ENCODE measurements at regions not wholly inside any gene's neighbourhood (a gene's known extent, or its start where the extent isn't known, plus 50 kb on each side); places are given as distances from the start of the nearest gene placed in this dataset.

- Histone ChIP-seq H3K9me3 (ENCODE audit: control insufficient read depth, insufficient read depth, low read depth, low read length) (peaks cover 6% of the 10 kb centered on the region; the same call in 1 of the 2 replicates), H3K36me3 (ENCODE audit: control insufficient read depth, insufficient read depth, low read length) (no peaks in the 10 kb centered on the region), H3K4me3 (ENCODE audit: low read depth, low read length) (no peak overlapping the region), H3K4me1 (ENCODE audit: control insufficient read depth, insufficient read depth, low read length) (peaks cover 9% of the 10 kb centered on the region; the same call in 1 of the 2 replicates), H3K27me3 (ENCODE audit: control insufficient read depth, insufficient read depth, low read length) (no peaks in the 10 kb centered on the region), H3K9ac (ENCODE audit: low read length) (no peak overlapping the region), H3K27ac (ENCODE audit: low read depth, low read length) (no peak overlapping the region)
These were observed 194.9 kb upstream of the RMST start for GRCh38 chr12:97267594-97268202.

GRCh38 chr12:97272471-97272870 is 190.1 kb upstream of the RMST start:
- Histone ChIP-seq H3K9me3 (ENCODE audit: control insufficient read depth, insufficient read depth, low read depth, low read length) (peaks cover 6% of the 10 kb centered on the region; the same call in 1 of the 2 replicates), H3K27me3 (ENCODE audit: control insufficient read depth, insufficient read depth, low read length) (no peaks in the 10 kb centered on the region), H3K9ac (ENCODE audit: low read length) (no peak overlapping the region), H3K27ac (ENCODE audit: low read depth, low read length) (no peak overlapping the region), H3K36me3 (ENCODE audit: control insufficient read depth, insufficient read depth, low read length) (no peaks in the 10 kb centered on the region), H3K4me3 (ENCODE audit: low read depth, low read length) (no peak overlapping the region), H3K4me1 (ENCODE audit: control insufficient read depth, insufficient read depth, low read length) (peaks cover 32% of the 10 kb centered on the region)

GRCh38 chr12:97274386-97274785 is 188.2 kb upstream of the RMST start:
- H3K27me3 ChIP-seq (ENCODE audit: control insufficient read depth, insufficient read depth, low read length) = no peaks in the 10 kb centered on the region
- H3K4me1 ChIP-seq (ENCODE audit: control insufficient read depth, insufficient read depth, low read length) = peaks cover 23% of the 10 kb centered on the region
- peaks cover 6% of the 10 kb centered on the region; the same call in 1 of the 2 replicates for H3K9me3 ChIP-seq (ENCODE audit: control insufficient read depth, insufficient read depth, low read depth, low read length)
- no peak overlapping the region for H3K9ac ChIP-seq (ENCODE audit: low read length)
- no peak overlapping the region for H3K27ac ChIP-seq (ENCODE audit: low read depth, low read length)
- H3K4me3 ChIP-seq (ENCODE audit: low read depth, low read length) = no peak overlapping the region
- no peaks in the 10 kb centered on the region for H3K36me3 ChIP-seq (ENCODE audit: control insufficient read depth, insufficient read depth, low read length)

- H3K4me3 ChIP-seq (ENCODE audit: low read depth, low read length) = peak overlapping the region; percentile 6; the same call in 1 of the 2 replicates
- H3K9me3 ChIP-seq (ENCODE audit: control insufficient read depth, insufficient read depth, low read depth, low read length) = peaks cover 6% of the 10 kb centered on the region; the same call in 1 of the 2 replicates
- peaks cover 23% of the 10 kb centered on the region for H3K4me1 ChIP-seq (ENCODE audit: control insufficient read depth, insufficient read depth, low read length)
- no peaks in the 10 kb centered on the region for H3K36me3 ChIP-seq (ENCODE audit: control insufficient read depth, insufficient read depth, low read length)
- no peak overlapping the region for H3K9ac ChIP-seq (ENCODE audit: low read length)
- H3K27ac ChIP-seq (ENCODE audit: low read depth, low read length) = no peak overlapping the region
- no peaks in the 10 kb centered on the region for H3K27me3 ChIP-seq (ENCODE audit: control insufficient read depth, insufficient read depth, low read length)
These were observed 187.3 kb upstream of the RMST start for GRCh38 chr12:97275256-97275655.

- Histone ChIP-seq H3K36me3 (ENCODE audit: control insufficient read depth, insufficient read depth, low read length) (no peaks in the 10 kb centered on the region), H3K9ac (ENCODE audit: low read length) (no peak overlapping the region), H3K27me3 (ENCODE audit: control insufficient read depth, insufficient read depth, low read length) (no peaks in the 10 kb centered on the region), H3K9me3 (ENCODE audit: control insufficient read depth, insufficient read depth, low read depth, low read length) (peaks cover 3% of the 10 kb centered on the region; the same call in 1 of the 2 replicates), H3K4me3 (ENCODE audit: low read depth, low read length) (peak overlapping the region; percentile 6; the same call in 1 of the 2 replicates), H3K4me1 (ENCODE audit: control insufficient read depth, insufficient read depth, low read length) (peaks cover 23% of the 10 kb centered on the region), H3K27ac (ENCODE audit: low read depth, low read length) (no peak overlapping the region)
These were observed 186.6 kb upstream of the RMST start for GRCh38 chr12:97275728-97276590.

- Histone ChIP-seq H3K9me3 (ENCODE audit: control insufficient read depth, insufficient read depth, low read depth, low read length) (peaks cover under 1% of the 10 kb centered on the region; the same call in 1 of the 2 replicates), H3K9ac (ENCODE audit: low read length) (no peak overlapping the region), H3K27ac (ENCODE audit: low read depth, low read length) (no peak overlapping the region), H3K27me3 (ENCODE audit: control insufficient read depth, insufficient read depth, low read length) (no peaks in the 10 kb centered on the region), H3K4me3 (ENCODE audit: low read depth, low read length) (no peak overlapping the region), H3K36me3 (ENCODE audit: control insufficient read depth, insufficient read depth, low read length) (no peaks in the 10 kb centered on the region), H3K4me1 (ENCODE audit: control insufficient read depth, insufficient read depth, low read length) (peaks cover 23% of the 10 kb centered on the region)
These were observed 185.8 kb upstream of the RMST start for GRCh38 chr12:97276661-97277429.

GRCh38 chr12:97283297-97283696 is 179.3 kb upstream of the RMST start:
- Histone ChIP-seq H3K36me3 (ENCODE audit: control insufficient read depth, insufficient read depth, low read length) (no peaks in the 10 kb centered on the region), H3K27ac (ENCODE audit: low read depth, low read length) (no peak overlapping the region), H3K9me3 (ENCODE audit: control insufficient read depth, insufficient read depth, low read depth, low read length) (no peaks in the 10 kb centered on the region), H3K9ac (ENCODE audit: low read length) (no peak overlapping the region), H3K27me3 (ENCODE audit: control insufficient read depth, insufficient read depth, low read length) (no peaks in the 10 kb centered on the region), H3K4me1 (ENCODE audit: control insufficient read depth, insufficient read depth, low read length) (no peaks in the 10 kb centered on the region), H3K4me3 (ENCODE audit: low read depth, low read length) (no peak overlapping the region)

- no peaks in the 10 kb centered on the region for H3K4me1 ChIP-seq (ENCODE audit: control insufficient read depth, insufficient read depth, low read length)
- no peak overlapping the region for H3K27ac ChIP-seq (ENCODE audit: low read depth, low read length)
- no peak overlapping the region for H3K4me3 ChIP-seq (ENCODE audit: low read depth, low read length)
- no peaks in the 10 kb centered on the region for H3K9me3 ChIP-seq (ENCODE audit: control insufficient read depth, insufficient read depth, low read depth, low read length)
- H3K27me3 ChIP-seq (ENCODE audit: control insufficient read depth, insufficient read depth, low read length) = no peaks in the 10 kb centered on the region
- H3K36me3 ChIP-seq (ENCODE audit: control insufficient read depth, insufficient read depth, low read length) = no peaks in the 10 kb centered on the region
- H3K9ac ChIP-seq (ENCODE audit: low read length) = no peak overlapping the region
These were observed 174.1 kb upstream of the RMST start for GRCh38 chr12:97288531-97288930.

GRCh38 chr12:97292588-97292987 is 170.0 kb upstream of the RMST start:
- H3K36me3 ChIP-seq (ENCODE audit: control insufficient read depth, insufficient read depth, low read length) = no peaks in the 10 kb centered on the region
- no peaks in the 10 kb centered on the region for H3K27me3 ChIP-seq (ENCODE audit: control insufficient read depth, insufficient read depth, low read length)
- no peaks in the 10 kb centered on the region for H3K4me1 ChIP-seq (ENCODE audit: control insufficient read depth, insufficient read depth, low read length)
- H3K27ac ChIP-seq (ENCODE audit: low read depth, low read length) = no peak overlapping the region
- H3K9ac ChIP-seq (ENCODE audit: low read length) = no peak overlapping the region
- peaks cover 18% of the 10 kb centered on the region for H3K9me3 ChIP-seq (ENCODE audit: control insufficient read depth, insufficient read depth, low read depth, low read length)
- H3K4me3 ChIP-seq (ENCODE audit: low read depth, low read length) = no peak overlapping the region

- Histone ChIP-seq H3K9me3 (ENCODE audit: control insufficient read depth, insufficient read depth, low read depth, low read length) (peaks cover 18% of the 10 kb centered on the region), H3K36me3 (ENCODE audit: control insufficient read depth, insufficient read depth, low read length) (no peaks in the 10 kb centered on the region), H3K4me3 (ENCODE audit: low read depth, low read length) (no peak overlapping the region), H3K27me3 (ENCODE audit: control insufficient read depth, insufficient read depth, low read length) (no peaks in the 10 kb centered on the region), H3K4me1 (ENCODE audit: control insufficient read depth, insufficient read depth, low read length) (no peaks in the 10 kb centered on the region), H3K9ac (ENCODE audit: low read length) (no peak overlapping the region), H3K27ac (ENCODE audit: low read depth, low read length) (no peak overlapping the region)
These were observed 169.1 kb upstream of the RMST start for GRCh38 chr12:97293541-97293940.

Measured in HUES6 (cell line).